ENCODE measurements at regions not wholly inside any gene's neighbourhood (a gene's known extent, or its start where the extent isn't known, plus 50 kb on each side); places are given as distances from the start of the nearest gene placed in this dataset.

DNA sequence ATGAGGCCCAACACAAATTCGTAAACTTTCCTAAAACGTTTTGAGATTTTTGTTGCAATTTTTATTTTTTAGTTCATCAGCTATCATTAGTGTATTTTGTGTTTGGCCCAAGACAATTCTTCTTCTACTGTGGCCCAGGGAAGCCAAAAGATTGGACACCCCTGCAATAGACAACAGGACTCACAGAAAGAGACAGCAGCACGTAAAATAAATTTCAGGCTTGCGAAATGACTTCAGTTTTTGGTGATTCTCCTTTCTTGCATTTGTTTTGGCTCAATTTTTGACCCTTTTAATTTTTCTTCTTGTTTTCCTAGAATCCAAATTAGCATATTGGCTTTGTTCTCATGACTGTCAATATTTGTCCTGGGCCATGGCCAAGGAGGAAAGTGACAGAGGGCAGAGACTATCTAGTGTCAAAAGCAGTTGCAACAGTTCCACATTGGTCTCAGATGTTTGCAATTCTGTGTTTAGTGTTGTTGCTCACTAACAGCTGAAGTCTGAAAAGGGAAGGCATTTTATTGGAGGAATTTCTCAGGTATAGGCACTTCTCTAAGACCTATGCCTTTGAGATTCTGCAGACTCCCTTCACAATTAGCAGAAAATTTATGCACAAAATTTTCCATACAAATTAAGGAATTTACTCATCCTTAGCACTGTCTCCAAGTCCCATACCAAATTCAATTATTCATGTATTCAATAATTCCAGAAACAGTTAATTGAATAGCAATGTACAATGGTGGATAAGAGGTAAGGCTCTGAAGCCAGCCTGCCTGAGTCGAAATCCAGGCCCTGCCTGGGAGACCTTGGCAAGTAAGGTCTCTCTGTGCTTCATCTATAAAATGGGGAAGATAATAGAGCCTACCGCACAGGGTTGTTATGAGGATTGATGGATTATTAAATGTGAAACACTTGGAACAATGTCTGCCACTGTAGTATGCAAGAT is 160.9 kb upstream of the IVNS1ABP start:
- ATAC-seq (ENCODE audit: insufficient read depth, low read depth): no peak
- Histone ChIP-seq H3K27ac (ENCODE audit: low read length) (no peak overlapping the region), H3K36me3 (ENCODE audit: insufficient read depth, low read length) (no peaks in the 10 kb centered on the region), H3K4me2 (ENCODE audit: insufficient read depth, low read length) (no peak overlapping the region), H3K9me3 (ENCODE audit: insufficient read depth, low read length, severe bottlenecking) (no peaks in the 10 kb centered on the region), H4K20me1 (ENCODE audit: insufficient read depth, low read length) (no peaks in the 10 kb centered on the region), H3K4me1 (ENCODE audit: insufficient read depth, low read length) (no peaks in the 10 kb centered on the region), H3K4me3 (ENCODE audit: low read depth in 1 of 2, low read length in 2 of 2) (no peak overlapping the region), H2AFZ (ENCODE audit: low read depth, low read length) (no peak overlapping the region), H3K27me3 (ENCODE audit: insufficient read depth, low read length, poor library complexity) (no peaks in the 10 kb centered on the region), H3K79me2 (ENCODE audit: insufficient read depth, low read length) (no peaks in the 10 kb centered on the region), H3K9ac (ENCODE audit: low read depth, low read length) (no peak overlapping the region)
- no peak for DNase-seq
- no peak for TF ChIP-seq EZH2 (IDR thresholded peaks at IDR 0.05; ENCODE audit: borderline replicate concordance, low read depth, low read length, severe bottlenecking)
- TF ChIP-seq, protein P1, sequence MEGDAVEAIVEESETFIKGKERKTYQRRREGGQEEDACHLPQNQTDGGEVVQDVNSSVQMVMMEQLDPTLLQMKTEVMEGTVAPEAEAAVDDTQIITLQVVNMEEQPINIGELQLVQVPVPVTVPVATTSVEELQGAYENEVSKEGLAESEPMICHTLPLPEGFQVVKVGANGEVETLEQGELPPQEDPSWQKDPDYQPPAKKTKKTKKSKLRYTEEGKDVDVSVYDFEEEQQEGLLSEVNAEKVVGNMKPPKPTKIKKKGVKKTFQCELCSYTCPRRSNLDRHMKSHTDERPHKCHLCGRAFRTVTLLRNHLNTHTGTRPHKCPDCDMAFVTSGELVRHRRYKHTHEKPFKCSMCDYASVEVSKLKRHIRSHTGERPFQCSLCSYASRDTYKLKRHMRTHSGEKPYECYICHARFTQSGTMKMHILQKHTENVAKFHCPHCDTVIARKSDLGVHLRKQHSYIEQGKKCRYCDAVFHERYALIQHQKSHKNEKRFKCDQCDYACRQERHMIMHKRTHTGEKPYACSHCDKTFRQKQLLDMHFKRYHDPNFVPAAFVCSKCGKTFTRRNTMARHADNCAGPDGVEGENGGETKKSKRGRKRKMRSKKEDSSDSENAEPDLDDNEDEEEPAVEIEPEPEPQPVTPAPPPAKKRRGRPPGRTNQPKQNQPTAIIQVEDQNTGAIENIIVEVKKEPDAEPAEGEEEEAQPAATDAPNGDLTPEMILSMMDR (IDR thresholded peaks at IDR 0.05; ENCODE audit: borderline replicate concordance, extremely low read depth, low read length, poor library complexity, severe bottlenecking): no peak

DNA sequence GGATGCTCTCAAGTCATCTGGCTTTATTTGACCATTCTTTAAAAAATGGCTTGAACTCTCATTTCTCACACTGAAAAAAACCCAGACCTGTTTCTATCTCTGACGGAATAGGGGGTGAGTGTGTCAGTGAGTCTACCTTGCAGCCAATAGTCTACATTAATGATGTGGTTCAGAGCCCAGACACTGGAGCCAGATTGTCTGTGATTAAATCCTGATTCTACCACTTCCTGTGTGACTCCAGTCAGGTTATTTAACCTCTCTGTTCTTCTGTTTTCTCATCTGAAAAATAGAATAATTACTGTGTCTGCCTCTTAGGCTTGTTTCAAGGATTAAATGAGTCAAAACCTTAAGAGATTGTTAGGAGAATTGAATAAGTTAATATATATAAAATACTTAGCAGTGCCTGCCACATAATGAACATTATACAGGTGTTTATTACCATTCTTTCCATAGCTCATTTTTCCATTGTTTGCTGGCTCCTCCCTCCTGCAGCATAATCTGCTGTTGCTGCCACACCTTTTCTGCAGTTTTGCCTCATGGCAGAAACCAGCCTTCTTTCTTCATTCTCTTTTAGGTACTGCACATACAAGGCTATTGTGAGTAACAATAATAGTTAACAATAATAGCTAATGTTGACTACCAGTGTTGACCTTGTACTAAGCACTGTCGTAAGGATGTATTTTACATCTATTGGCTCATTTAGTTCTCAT is 157.6 kb upstream of the IVNS1ABP start:
- H3K4me3 ChIP-seq (ENCODE audit: low read depth in 1 of 2, low read length in 2 of 2): no peak overlapping the region
- no peaks in the 10 kb centered on the region for H3K36me3 ChIP-seq (ENCODE audit: insufficient read depth, low read length)
- H3K4me1 ChIP-seq (ENCODE audit: insufficient read depth, low read length): no peaks in the 10 kb centered on the region
- TF ChIP-seq, protein P1 (IDR thresholded peaks at IDR 0.05; ENCODE audit: borderline replicate concordance, extremely low read depth, low read length, poor library complexity, severe bottlenecking): no peak
- TF ChIP-seq EZH2 (IDR thresholded peaks at IDR 0.05; ENCODE audit: borderline replicate concordance, low read depth, low read length, severe bottlenecking): no peak
- no peak overlapping the region for H3K27ac ChIP-seq (ENCODE audit: low read length)
- H2AFZ ChIP-seq (ENCODE audit: low read depth, low read length): no peak overlapping the region
- no peaks in the 10 kb centered on the region for H3K27me3 ChIP-seq (ENCODE audit: insufficient read depth, low read length, poor library complexity)
- no peak overlapping the region for H3K4me2 ChIP-seq (ENCODE audit: insufficient read depth, low read length)
- no peaks in the 10 kb centered on the region for H3K9me3 ChIP-seq (ENCODE audit: insufficient read depth, low read length, severe bottlenecking)
- no peaks in the 10 kb centered on the region for H4K20me1 ChIP-seq (ENCODE audit: insufficient read depth, low read length)
- peak; percentile 62; the same call in 2 of the 3 replicates for ATAC-seq (ENCODE audit: insufficient read depth, low read depth)
- DNase-seq: no peak
- H3K9ac ChIP-seq (ENCODE audit: low read depth, low read length): no peak overlapping the region
- no peaks in the 10 kb centered on the region for H3K79me2 ChIP-seq (ENCODE audit: insufficient read depth, low read length)

DNA sequence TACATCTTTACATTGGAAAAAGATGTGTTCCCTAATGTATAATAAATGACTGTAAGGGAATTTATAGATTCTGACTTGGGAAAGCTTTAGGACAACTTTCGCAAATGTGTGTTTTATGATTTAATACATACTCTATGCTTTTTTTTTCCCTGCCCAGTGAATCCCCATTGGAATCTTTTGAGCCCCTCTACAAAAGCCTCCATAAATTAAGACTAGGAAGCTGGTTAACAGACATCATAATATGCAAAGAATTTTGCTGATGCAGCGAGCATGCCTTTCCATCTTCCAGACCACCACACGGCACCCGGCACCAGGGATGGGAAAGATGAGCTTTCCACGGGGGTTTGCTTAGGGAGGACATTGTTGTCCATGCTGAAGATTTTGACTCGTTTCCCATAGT is 156.1 kb upstream of the IVNS1ABP start:
- DNase-seq (no peak), ATAC-seq (ENCODE audit: insufficient read depth, low read depth) (no peak)
- no peak overlapping the region for H3K4me2 ChIP-seq (ENCODE audit: insufficient read depth, low read length)
- no peak overlapping the region for H3K4me3 ChIP-seq (ENCODE audit: low read depth in 1 of 2, low read length in 2 of 2)
- H3K36me3 ChIP-seq (ENCODE audit: insufficient read depth, low read length): no peaks in the 10 kb centered on the region
- no peaks in the 10 kb centered on the region for H3K4me1 ChIP-seq (ENCODE audit: insufficient read depth, low read length)
- H4K20me1 ChIP-seq (ENCODE audit: insufficient read depth, low read length): no peaks in the 10 kb centered on the region
- no peaks in the 10 kb centered on the region for H3K9me3 ChIP-seq (ENCODE audit: insufficient read depth, low read length, severe bottlenecking)
- H2AFZ ChIP-seq (ENCODE audit: low read depth, low read length): no peak overlapping the region
- H3K27ac ChIP-seq (ENCODE audit: low read length): no peak overlapping the region
- H3K9ac ChIP-seq (ENCODE audit: low read depth, low read length): no peak overlapping the region
- TF ChIP-seq, protein P1 (IDR thresholded peaks at IDR 0.05; ENCODE audit: borderline replicate concordance, extremely low read depth, low read length, poor library complexity, severe bottlenecking): no peak
- no peak for TF ChIP-seq EZH2 (IDR thresholded peaks at IDR 0.05; ENCODE audit: borderline replicate concordance, low read depth, low read length, severe bottlenecking)
- H3K27me3 ChIP-seq (ENCODE audit: insufficient read depth, low read length, poor library complexity): no peaks in the 10 kb centered on the region
- no peaks in the 10 kb centered on the region for H3K79me2 ChIP-seq (ENCODE audit: insufficient read depth, low read length)
